Fibroblast of the aortic adventitia (primary cell): ENCODE measurements at regions not wholly inside any gene's neighbourhood (a gene's known extent, or its start where the extent isn't known, plus 50 kb on each side); places are given as distances from the start of the nearest gene placed in this dataset.

Experiments used
- DNase-seq: peaks from one replicate; pipeline ENCODE4 v3.0.0-alpha.2; 2010; ENCODE audit warnings: low read depth
- H3K4me3 ChIP-seq: 2 replicates; pipeline ENCODE4 v1.5.1; 2011; ENCODE audit warnings: low read depth, mild to moderate bottlenecking, control low read depth, low read length, moderate library complexity
- CTCF ChIP-seq: IDR thresholded peaks from 2 replicates; pipeline ENCODE4 v1.5.1; 2011; ENCODE audit warnings: mild to moderate bottlenecking, low read length, control low read depth, inconsistent platforms; ENCODE audit not compliant: insufficient read depth

GRCh38 chr3:193784822-193785221, 191.8 kb downstream of the OPA1 start:
- no peak for DNase-seq
- H3K4me3 ChIP-seq, result no peak overlapping the region
- no peak for TF ChIP-seq CTCF

- DNase-seq, result no peak
- no peak overlapping the region for H3K4me3 ChIP-seq
- no peak for TF ChIP-seq CTCF
These were observed 194.5 kb downstream of the OPA1 start for GRCh38 chr3:193787496-193787870.

- no peak overlapping the region for H3K4me3 ChIP-seq
- DNase-seq, result peak; percentile 58
- peak; percentile 85 for TF ChIP-seq CTCF
These were observed 195.4 kb downstream of the OPA1 start for GRCh38 chr3:193788189-193788991.

GRCh38 chr3:193789455-193789854, 196.4 kb downstream of the OPA1 start:
- no peak for DNase-seq

GRCh38 chr3:193790086-193790990, 197.3 kb downstream of the OPA1 start:
- DNase-seq, result no peak
- H3K4me3 ChIP-seq, result no peak overlapping the region
- no peak for TF ChIP-seq CTCF

More at GRCh38 chr3:193789455-193789854, 196.4 kb downstream of the OPA1 start:
- no peak for TF ChIP-seq CTCF
- no peak overlapping the region for H3K4me3 ChIP-seq

- H3K4me3 ChIP-seq, result no peak overlapping the region
- TF ChIP-seq CTCF, result no peak
- DNase-seq, result no peak
These were observed 198.3 kb downstream of the OPA1 start for GRCh38 chr3:193791041-193792032.
